Panc1 (cell line): ENCODE measurements at regions not wholly inside any gene's neighbourhood (a gene's known extent, or its start where the extent isn't known, plus 50 kb on each side); places are given as distances from the start of the nearest gene placed in this dataset.

Source experiments
- ATAC-seq: fragments of 200-7000 bp; cut with Tn5 transposase; 2 replicates; pipeline ENCODE4 v1.9.1; 2020; ENCODE audit warnings: mild to moderate bottlenecking, moderate library complexity
- BruUV-seq: library from RNA; stranded (reverse); fragments of 400-500 nt; replicated peaks from 2 replicates; lab custom pipeline; 2021; lab: Mats Ljungman, UMichigan
- CTCF ChIA-PET: fragments of 300-600 bp; sonication (Branson Sonifier 250); formaldehyde crosslinking; loops from one replicate; lab custom pipeline; 2022; ENCODE audit warnings: antibody characterized with exemption; lab: Charles Lee
- POLR2A ChIA-PET: fragments of 300-600 bp; sonication (Branson Sonifier 250); formaldehyde crosslinking; loops from one replicate; lab custom pipeline; 2022; ENCODE audit warnings: antibody characterized with exemption; lab: Charles Lee
- DNase-seq: peaks from one replicate; pipeline ENCODE4 v3.0.0-alpha.2; 2010; ENCODE audit warnings: low read depth, low spot score
- H3K27ac ChIP-seq: 2 replicates; pipeline ENCODE4 v1.5.1; 2011; ENCODE audit warnings: mild to moderate bottlenecking, low read length, inconsistent platforms
- H3K27me3 ChIP-seq: fragments of 200-500 bp; sonication (Bioruptor generic); 2 replicates; pipeline ENCODE4 v1.6.0; 2014; ENCODE audit warnings: low read length, inconsistent platforms; ENCODE audit not compliant: control insufficient read depth, insufficient read depth
- H3K36me3 ChIP-seq: fragments of 200-500 bp; sonication (Bioruptor generic); 2 replicates; pipeline ENCODE4 v1.5.1; 2014; ENCODE audit warnings: inconsistent platforms, mild to moderate bottlenecking, low read length, moderate library complexity; ENCODE audit not compliant: control insufficient read depth, insufficient read depth
- H3K4me1 ChIP-seq: 2 replicates; pipeline ENCODE4 v1.5.1; 2011; ENCODE audit warnings: inconsistent platforms, mild to moderate bottlenecking, low read length, moderate library complexity; ENCODE audit not compliant: control insufficient read depth, insufficient read depth
- H3K4me3 ChIP-seq, 2 experiments: 2 replicates each; pipeline ENCODE4 v1.5.1; 2011 to 2012; ENCODE audit warnings: low read depth in 2 of 2, low read length in 2 of 2, mild to moderate bottlenecking in 2 of 2, inconsistent platforms in 1 of 2, moderate library complexity in 1 of 2
- H3K9me3 ChIP-seq: fragments of 200-500 bp; sonication (Bioruptor generic); 2 replicates; pipeline ENCODE4 v1.5.1; 2014; ENCODE audit warnings: low read depth, mild to moderate bottlenecking, inconsistent platforms, low read length, moderate library complexity; ENCODE audit not compliant: control insufficient read depth, insufficient read depth
- POLR2AphosphoS5 ChIP-seq: IDR thresholded peaks from 2 replicates; pipeline ENCODE4 v1.6.1; 2012; ENCODE audit warnings: mild to moderate bottlenecking, low read depth, low read length, moderate library complexity
- SIN3A ChIP-seq: IDR thresholded peaks from 2 replicates; pipeline ENCODE4 v1.6.1; 2012; ENCODE audit warnings: low read depth, mild to moderate bottlenecking, low read length, moderate library complexity, borderline replicate concordance; ENCODE audit not compliant: insufficient read depth
- TCF7L2 ChIP-seq: IDR thresholded peaks from 2 replicates; pipeline ENCODE4 v1.6.1; 2011; ENCODE audit warnings: mild to moderate bottlenecking, low read depth, low read length, inconsistent platforms
- in situ Hi-C: cut with HindIII; loops from 2 replicates; pipeline ENCODE4 v1.10.0; 2016; ENCODE audit warnings: low sequenced_read_pairs, low pct_unique_long_range_greater_than_20kb
- intact Hi-C: fragments of 100-400 bp; cut with micrococcal nuclease; formaldehyde crosslinking; loops from one replicate; pipeline ENCODE4 v1.10.0; 2022; ENCODE audit not compliant: unreplicated experiment
- TF ChIP-seq, protein P1 (sequence below): fragments of 450-650 bp; IDR thresholded peaks from 2 replicates; pipeline ENCODE4 v1.5.1; 2017; ENCODE audit warnings: mild to moderate bottlenecking
- TF ChIP-seq, protein P2 (sequence below), 2 experiments: IDR thresholded peaks; 2 replicates each; pipeline ENCODE4 v1.6.1; 2011 to 2012; ENCODE audit warnings: low read depth in 2 of 2, control low read depth in 1 of 2, low read length in 1 of 2, mild to moderate bottlenecking in 1 of 2, moderate library complexity in 1 of 2; ENCODE audit not compliant: insufficient read depth in 1 of 2

DNA sequence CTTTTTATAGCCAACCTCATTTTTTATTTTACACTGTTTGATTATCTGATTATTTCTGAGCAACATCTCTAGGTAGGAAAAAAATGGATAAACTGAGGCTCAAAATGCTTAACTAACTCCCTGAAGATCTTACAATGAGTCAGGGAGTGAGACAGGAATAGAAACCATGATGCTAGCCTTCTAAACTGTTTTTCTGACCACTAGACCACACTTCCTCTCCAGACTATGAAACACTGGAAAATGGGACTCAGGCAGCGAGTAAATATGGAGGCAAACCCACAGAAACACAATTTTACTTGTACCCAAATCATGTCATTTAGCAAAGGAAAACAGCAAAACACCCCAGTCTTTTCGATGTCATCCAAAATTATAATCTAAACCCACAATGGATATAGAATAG, 129.9 kb upstream of the ANKH start:
- no peak for ATAC-seq
- Histone ChIP-seq H3K27ac (no peak overlapping the region), H3K4me1 (no peaks in the 10 kb centered on the region), H3K36me3 (no peaks in the 10 kb centered on the region), H3K27me3 (peaks cover 10% of the 10 kb centered on the region; the same call in 1 of the 2 replicates), H3K4me3 (no peak overlapping the region), H3K9me3 (peaks cover 12% of the 10 kb centered on the region; the same call in 1 of the 2 replicates)
- no TSS peak for BruUV-seq
- in situ Hi-C loops, result no loop called here
- CTCF ChIA-PET, result no interaction called here
- no peak for DNase-seq
- TF ChIP-seq POLR2AphosphoS5 (no peak), TCF7L2 (no peak)
- POLR2A ChIA-PET, result no interaction called here
- intact Hi-C loops, result loop anchor here (5.0 kb wide), 1 partner anchor 129 kb away; the partner anchor contains the start of gene ANKH

DNA sequence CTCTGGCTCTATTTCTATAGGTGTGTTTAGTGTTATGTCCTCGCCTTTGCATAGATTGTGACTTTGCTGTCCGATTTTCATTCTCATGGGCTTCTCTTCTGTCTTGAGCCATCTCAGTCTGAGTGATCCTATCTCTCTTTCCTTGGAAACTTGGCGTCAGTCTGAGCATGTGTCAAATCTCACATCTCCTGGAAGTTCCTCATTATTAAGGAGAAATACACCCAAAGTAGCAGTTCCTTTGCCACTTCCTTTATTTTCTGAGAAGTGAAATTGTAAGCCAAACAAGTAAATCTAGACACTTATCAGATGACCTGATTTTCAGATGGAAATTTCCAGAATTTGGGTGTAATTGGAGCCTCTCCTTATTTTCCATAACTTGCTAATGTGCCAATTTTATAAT, 126.9 kb upstream of the ANKH start:
- peaks cover 12% of the 10 kb centered on the region; the same call in 1 of the 2 replicates for H3K9me3 ChIP-seq
- no TSS peak for BruUV-seq
- TF ChIP-seq, protein P1, sequence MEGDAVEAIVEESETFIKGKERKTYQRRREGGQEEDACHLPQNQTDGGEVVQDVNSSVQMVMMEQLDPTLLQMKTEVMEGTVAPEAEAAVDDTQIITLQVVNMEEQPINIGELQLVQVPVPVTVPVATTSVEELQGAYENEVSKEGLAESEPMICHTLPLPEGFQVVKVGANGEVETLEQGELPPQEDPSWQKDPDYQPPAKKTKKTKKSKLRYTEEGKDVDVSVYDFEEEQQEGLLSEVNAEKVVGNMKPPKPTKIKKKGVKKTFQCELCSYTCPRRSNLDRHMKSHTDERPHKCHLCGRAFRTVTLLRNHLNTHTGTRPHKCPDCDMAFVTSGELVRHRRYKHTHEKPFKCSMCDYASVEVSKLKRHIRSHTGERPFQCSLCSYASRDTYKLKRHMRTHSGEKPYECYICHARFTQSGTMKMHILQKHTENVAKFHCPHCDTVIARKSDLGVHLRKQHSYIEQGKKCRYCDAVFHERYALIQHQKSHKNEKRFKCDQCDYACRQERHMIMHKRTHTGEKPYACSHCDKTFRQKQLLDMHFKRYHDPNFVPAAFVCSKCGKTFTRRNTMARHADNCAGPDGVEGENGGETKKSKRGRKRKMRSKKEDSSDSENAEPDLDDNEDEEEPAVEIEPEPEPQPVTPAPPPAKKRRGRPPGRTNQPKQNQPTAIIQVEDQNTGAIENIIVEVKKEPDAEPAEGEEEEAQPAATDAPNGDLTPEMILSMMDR, result no peak
- TF ChIP-seq POLR2AphosphoS5 (no peak), TCF7L2 (no peak), SIN3A (no peak)
- TF ChIP-seq, protein P2, sequence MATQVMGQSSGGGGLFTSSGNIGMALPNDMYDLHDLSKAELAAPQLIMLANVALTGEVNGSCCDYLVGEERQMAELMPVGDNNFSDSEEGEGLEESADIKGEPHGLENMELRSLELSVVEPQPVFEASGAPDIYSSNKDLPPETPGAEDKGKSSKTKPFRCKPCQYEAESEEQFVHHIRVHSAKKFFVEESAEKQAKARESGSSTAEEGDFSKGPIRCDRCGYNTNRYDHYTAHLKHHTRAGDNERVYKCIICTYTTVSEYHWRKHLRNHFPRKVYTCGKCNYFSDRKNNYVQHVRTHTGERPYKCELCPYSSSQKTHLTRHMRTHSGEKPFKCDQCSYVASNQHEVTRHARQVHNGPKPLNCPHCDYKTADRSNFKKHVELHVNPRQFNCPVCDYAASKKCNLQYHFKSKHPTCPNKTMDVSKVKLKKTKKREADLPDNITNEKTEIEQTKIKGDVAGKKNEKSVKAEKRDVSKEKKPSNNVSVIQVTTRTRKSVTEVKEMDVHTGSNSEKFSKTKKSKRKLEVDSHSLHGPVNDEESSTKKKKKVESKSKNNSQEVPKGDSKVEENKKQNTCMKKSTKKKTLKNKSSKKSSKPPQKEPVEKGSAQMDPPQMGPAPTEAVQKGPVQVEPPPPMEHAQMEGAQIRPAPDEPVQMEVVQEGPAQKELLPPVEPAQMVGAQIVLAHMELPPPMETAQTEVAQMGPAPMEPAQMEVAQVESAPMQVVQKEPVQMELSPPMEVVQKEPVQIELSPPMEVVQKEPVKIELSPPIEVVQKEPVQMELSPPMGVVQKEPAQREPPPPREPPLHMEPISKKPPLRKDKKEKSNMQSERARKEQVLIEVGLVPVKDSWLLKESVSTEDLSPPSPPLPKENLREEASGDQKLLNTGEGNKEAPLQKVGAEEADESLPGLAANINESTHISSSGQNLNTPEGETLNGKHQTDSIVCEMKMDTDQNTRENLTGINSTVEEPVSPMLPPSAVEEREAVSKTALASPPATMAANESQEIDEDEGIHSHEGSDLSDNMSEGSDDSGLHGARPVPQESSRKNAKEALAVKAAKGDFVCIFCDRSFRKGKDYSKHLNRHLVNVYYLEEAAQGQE (IDR thresholded peaks at IDR 0.05; ENCODE audit: insufficient read depth in 1 of 2, low read depth in 2 of 2, low read length in 1 of 2), result no peak
- POLR2A ChIA-PET, result no interaction called here
- no peak overlapping the region for H3K27ac ChIP-seq
- no peak overlapping the region for H3K4me3 ChIP-seq
- H3K4me1 ChIP-seq, result no peaks in the 10 kb centered on the region
- no peak for DNase-seq
- in situ Hi-C loops (no loop called here), intact Hi-C loops (no loop called here)
- no peaks in the 10 kb centered on the region for H3K36me3 ChIP-seq
- ATAC-seq, result no peak
- H3K27me3 ChIP-seq, result peaks cover 10% of the 10 kb centered on the region; the same call in 1 of the 2 replicates
- CTCF ChIA-PET, result no interaction called here

DNA sequence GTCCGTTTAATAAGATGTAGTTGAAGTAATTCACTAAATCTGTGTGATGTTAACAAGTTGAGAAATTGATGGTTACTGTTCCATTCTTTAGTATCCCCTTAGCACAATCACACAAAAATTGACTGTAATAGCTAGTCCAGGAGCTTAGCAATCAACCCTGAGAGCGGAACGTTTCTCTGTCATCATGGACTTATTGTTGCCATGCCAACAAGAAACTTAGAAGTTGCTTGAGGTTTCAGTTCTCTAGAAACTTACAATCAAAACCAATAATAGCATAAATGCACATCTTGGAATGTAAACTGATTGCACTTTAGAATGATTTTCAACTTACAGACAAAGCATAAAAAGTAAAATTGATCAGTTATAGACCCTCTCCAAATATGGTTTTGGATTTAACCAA, 125.4 kb upstream of the ANKH start:
- Histone ChIP-seq H3K27me3 (peaks cover 10% of the 10 kb centered on the region; the same call in 1 of the 2 replicates), H3K27ac (no peak overlapping the region), H3K36me3 (no peaks in the 10 kb centered on the region), H3K4me1 (no peaks in the 10 kb centered on the region), H3K9me3 (peaks cover 12% of the 10 kb centered on the region; the same call in 1 of the 2 replicates), H3K4me3 (no peak overlapping the region)
- ChIA-PET CTCF (no interaction called here), POLR2A (no interaction called here)
- ATAC-seq (no peak), DNase-seq (no peak)
- intact Hi-C loops, result no loop called here
- no peak for TF ChIP-seq POLR2AphosphoS5
- TF ChIP-seq SIN3A, result no peak
- TF ChIP-seq, protein P2 (IDR thresholded peaks at IDR 0.05; ENCODE audit: insufficient read depth in 1 of 2, low read depth in 2 of 2, low read length in 1 of 2), result no peak
- TF ChIP-seq TCF7L2, result no peak
- TF ChIP-seq, protein P1, result no peak
- in situ Hi-C loops, result no loop called here
- BruUV-seq, result no TSS peak
